Activated naive CD8-positive, alpha-beta T cell (primary cell): ENCODE measurements at regions not wholly inside any gene's neighbourhood (a gene's known extent, or its start where the extent isn't known, plus 50 kb on each side); places are given as distances from the start of the nearest gene placed in this dataset.

Experiments
- H3K27ac Mint-ChIP-seq: one replicate; pipeline ENCODE4 v1.8.0; 2021; ENCODE audit warnings: mixed read lengths
- H3K27me3 Mint-ChIP-seq: one replicate; pipeline ENCODE4 v1.8.0; 2021; ENCODE audit warnings: mixed read lengths
- H3K36me3 Mint-ChIP-seq: one replicate; pipeline ENCODE4 v1.8.0; 2021; ENCODE audit warnings: mixed read lengths
- H3K4me1 Mint-ChIP-seq: one replicate; pipeline ENCODE4 v1.8.0; 2021; ENCODE audit warnings: low read depth, mixed read lengths
- H3K4me3 Mint-ChIP-seq: one replicate; pipeline ENCODE4 v1.8.0; 2021; ENCODE audit warnings: mild to moderate bottlenecking, mixed read lengths
- H3K9me3 Mint-ChIP-seq: one replicate; pipeline ENCODE4 v1.8.0; 2021; ENCODE audit warnings: low read depth, mixed read lengths

- Mint-ChIP-seq H3K9me3 (no peaks in the 10 kb centered on the region), H3K27me3 (peaks cover 3% of the 10 kb centered on the region), H3K27ac (no peak overlapping the region), H3K4me1 (peaks cover 2% of the 10 kb centered on the region), H3K36me3 (no peaks in the 10 kb centered on the region), H3K4me3 (no peak overlapping the region)
These were observed 130.2 kb upstream of the SPEF2 start for GRCh38 chr5:35487233-35488025.

GRCh38 chr5:35485487-35485886 lies 132.2 kb upstream of the SPEF2 start:
- H3K27ac Mint-ChIP-seq: no peak overlapping the region
- H3K27me3 Mint-ChIP-seq: peaks cover 2% of the 10 kb centered on the region

GRCh38 chr5:35484241-35484640 lies 133.4 kb upstream of the SPEF2 start:
- Mint-ChIP-seq H3K27me3 (no peaks in the 10 kb centered on the region), H3K27ac (no peak overlapping the region), H3K36me3 (peaks cover 6% of the 10 kb centered on the region), H3K9me3 (no peaks in the 10 kb centered on the region), H3K4me3 (no peak overlapping the region), H3K4me1 (peaks cover 10% of the 10 kb centered on the region)

More at GRCh38 chr5:35485487-35485886, 132.2 kb upstream of the SPEF2 start:
- H3K4me1 Mint-ChIP-seq: peaks cover 2% of the 10 kb centered on the region
- H3K36me3 Mint-ChIP-seq: no peaks in the 10 kb centered on the region
- no peaks in the 10 kb centered on the region for H3K9me3 Mint-ChIP-seq
- no peak overlapping the region for H3K4me3 Mint-ChIP-seq

GRCh38 chr5:35483780-35484179 lies 133.9 kb upstream of the SPEF2 start:
- H3K27ac Mint-ChIP-seq: no peak overlapping the region
- H3K4me3 Mint-ChIP-seq: no peak overlapping the region
- H3K27me3 Mint-ChIP-seq: no peaks in the 10 kb centered on the region
- peaks cover 6% of the 10 kb centered on the region for H3K36me3 Mint-ChIP-seq
- H3K4me1 Mint-ChIP-seq: peaks cover 14% of the 10 kb centered on the region
- no peaks in the 10 kb centered on the region for H3K9me3 Mint-ChIP-seq

- Mint-ChIP-seq H3K9me3 (no peaks in the 10 kb centered on the region), H3K4me3 (no peak overlapping the region), H3K4me1 (peaks cover 18% of the 10 kb centered on the region), H3K36me3 (peaks cover 6% of the 10 kb centered on the region), H3K27me3 (no peaks in the 10 kb centered on the region), H3K27ac (no peak overlapping the region)
These were observed 134.5 kb upstream of the SPEF2 start for GRCh38 chr5:35483191-35483590.

- Mint-ChIP-seq H3K27me3 (no peaks in the 10 kb centered on the region), H3K9me3 (no peaks in the 10 kb centered on the region), H3K36me3 (peaks cover 9% of the 10 kb centered on the region), H3K4me3 (no peak overlapping the region), H3K27ac (no peak overlapping the region), H3K4me1 (peaks cover 18% of the 10 kb centered on the region)
These were observed 135.4 kb upstream of the SPEF2 start for GRCh38 chr5:35482167-35482755.

- no peaks in the 10 kb centered on the region for H3K27me3 Mint-ChIP-seq
- H3K4me1 Mint-ChIP-seq: peaks cover 18% of the 10 kb centered on the region
- H3K9me3 Mint-ChIP-seq: no peaks in the 10 kb centered on the region
- peaks cover 9% of the 10 kb centered on the region for H3K36me3 Mint-ChIP-seq
- peak overlapping the region; percentile 87 for H3K27ac Mint-ChIP-seq
- H3K4me3 Mint-ChIP-seq: peak overlapping the region; percentile 62
These were observed 138.6 kb upstream of the SPEF2 start for GRCh38 chr5:35478856-35479682.

- Mint-ChIP-seq H3K27ac (no peak overlapping the region), H3K36me3 (peaks cover 9% of the 10 kb centered on the region), H3K4me3 (no peak overlapping the region), H3K9me3 (no peaks in the 10 kb centered on the region), H3K4me1 (peaks cover 18% of the 10 kb centered on the region), H3K27me3 (peaks cover 1% of the 10 kb centered on the region)
These were observed 139.8 kb upstream of the SPEF2 start for GRCh38 chr5:35477911-35478310.

- peaks cover 1% of the 10 kb centered on the region for H3K27me3 Mint-ChIP-seq
- H3K4me3 Mint-ChIP-seq: no peak overlapping the region
- peaks cover 9% of the 10 kb centered on the region for H3K36me3 Mint-ChIP-seq
- H3K9me3 Mint-ChIP-seq: no peaks in the 10 kb centered on the region
- peaks cover 16% of the 10 kb centered on the region for H3K4me1 Mint-ChIP-seq
- H3K27ac Mint-ChIP-seq: no peak overlapping the region
These were observed 140.3 kb upstream of the SPEF2 start for GRCh38 chr5:35477321-35477720.

GRCh38 chr5:35476797-35477196 lies 140.9 kb upstream of the SPEF2 start:
- no peak overlapping the region for H3K27ac Mint-ChIP-seq
- H3K4me1 Mint-ChIP-seq: peaks cover 16% of the 10 kb centered on the region
- peaks cover 9% of the 10 kb centered on the region for H3K36me3 Mint-ChIP-seq

GRCh38 chr5:35476036-35476435 lies 141.6 kb upstream of the SPEF2 start:
- Mint-ChIP-seq H3K27me3 (peaks cover 1% of the 10 kb centered on the region), H3K27ac (no peak overlapping the region), H3K4me1 (peaks cover 16% of the 10 kb centered on the region), H3K36me3 (peaks cover 9% of the 10 kb centered on the region), H3K9me3 (no peaks in the 10 kb centered on the region), H3K4me3 (no peak overlapping the region)

More at GRCh38 chr5:35476797-35477196, 140.9 kb upstream of the SPEF2 start:
- H3K27me3 Mint-ChIP-seq: peaks cover 1% of the 10 kb centered on the region
- H3K4me3 Mint-ChIP-seq: no peak overlapping the region
- no peaks in the 10 kb centered on the region for H3K9me3 Mint-ChIP-seq

GRCh38 chr5:35473589-35473988 lies 144.1 kb upstream of the SPEF2 start:
- H3K27me3 Mint-ChIP-seq: peaks cover 1% of the 10 kb centered on the region
- H3K4me3 Mint-ChIP-seq: no peak overlapping the region
- H3K4me1 Mint-ChIP-seq: peaks cover 3% of the 10 kb centered on the region
- H3K9me3 Mint-ChIP-seq: no peaks in the 10 kb centered on the region
- H3K36me3 Mint-ChIP-seq: peaks cover 4% of the 10 kb centered on the region
- no peak overlapping the region for H3K27ac Mint-ChIP-seq

- H3K4me1 Mint-ChIP-seq: no peaks in the 10 kb centered on the region
- H3K36me3 Mint-ChIP-seq: no peaks in the 10 kb centered on the region
- H3K27me3 Mint-ChIP-seq: peaks cover 1% of the 10 kb centered on the region
- H3K27ac Mint-ChIP-seq: no peak overlapping the region
- no peak overlapping the region for H3K4me3 Mint-ChIP-seq
- no peaks in the 10 kb centered on the region for H3K9me3 Mint-ChIP-seq
These were observed 146.8 kb upstream of the SPEF2 start for GRCh38 chr5:35470866-35471265.

GRCh38 chr5:35468811-35469210 lies 148.9 kb upstream of the SPEF2 start:
- Mint-ChIP-seq H3K4me1 (no peaks in the 10 kb centered on the region), H3K27ac (no peak overlapping the region), H3K27me3 (peaks cover 2% of the 10 kb centered on the region), H3K9me3 (no peaks in the 10 kb centered on the region), H3K4me3 (no peak overlapping the region), H3K36me3 (no peaks in the 10 kb centered on the region)

GRCh38 chr5:35466746-35467145 lies 150.9 kb upstream of the SPEF2 start:
- H3K9me3 Mint-ChIP-seq: no peaks in the 10 kb centered on the region
- H3K27ac Mint-ChIP-seq: no peak overlapping the region
- no peaks in the 10 kb centered on the region for H3K4me1 Mint-ChIP-seq
- H3K4me3 Mint-ChIP-seq: no peak overlapping the region
- no peaks in the 10 kb centered on the region for H3K36me3 Mint-ChIP-seq
- peaks cover 1% of the 10 kb centered on the region for H3K27me3 Mint-ChIP-seq
